ENCODE measurements at regions not wholly inside any gene's neighbourhood (a gene's known extent, or its start where the extent isn't known, plus 50 kb on each side); places are given as distances from the start of the nearest gene placed in this dataset.
"Not testable (repeated sequence)": the region's sequence is repeated elsewhere in the genome, so short reads cannot be mapped to it uniquely, and the experiment has no call there.

DNA sequence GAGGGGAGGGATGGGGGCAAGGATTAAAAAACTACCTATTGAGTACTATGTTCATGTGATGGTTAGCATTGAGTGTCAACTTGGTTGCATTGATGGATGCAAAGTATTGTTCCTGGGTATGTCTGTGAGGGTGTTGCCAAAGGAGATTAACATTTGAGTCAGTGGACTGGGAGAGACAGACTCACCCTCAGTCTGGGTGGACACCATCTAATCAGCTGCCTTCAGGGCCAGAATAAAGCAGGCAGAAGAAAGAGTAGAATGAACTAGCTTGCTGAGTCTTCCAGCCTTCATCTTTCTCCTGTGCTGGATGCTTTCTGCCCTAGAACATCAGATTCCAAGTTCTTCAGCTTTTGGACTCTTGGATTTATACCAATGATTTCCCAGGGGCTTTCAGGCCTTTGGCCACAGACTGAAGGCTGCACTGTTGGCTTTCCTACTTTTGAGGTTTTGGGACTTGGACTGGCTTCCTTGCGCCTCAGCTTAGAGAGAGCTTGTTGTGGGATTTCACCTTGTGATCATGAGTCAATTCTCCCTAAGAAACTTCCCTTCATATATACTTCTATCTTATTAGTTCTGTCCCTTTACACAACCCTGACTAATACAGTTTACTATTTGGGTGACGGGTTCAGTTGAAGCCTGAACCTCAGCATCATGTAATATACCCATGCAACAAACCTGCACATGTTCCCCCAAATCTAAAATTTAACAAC is 70.2 kb downstream of the MTNR1B start:
- Histone ChIP-seq H3K9me3 (no peaks in the 10 kb centered on the region), H3K27ac (no peak overlapping the region), H3K4me3 (no peak overlapping the region), H3K4me1 (no peaks in the 10 kb centered on the region), H3K27me3 (no peaks in the 10 kb centered on the region), H3K36me3 (no peaks in the 10 kb centered on the region)
- intact Hi-C loops (cut with DNase I; ENCODE audit: low total_unique reads) (no loop called here), in situ Hi-C loops (cut with MboI; ENCODE audit: low sequenced_read_pairs in 4 of 4) (no loop called here)
- ATAC-seq = no peak
- DNase-seq = no peak
- no peak for TF ChIP-seq POLR2A (IDR thresholded peaks at IDR 0.05)
- TF ChIP-seq, protein P1, sequence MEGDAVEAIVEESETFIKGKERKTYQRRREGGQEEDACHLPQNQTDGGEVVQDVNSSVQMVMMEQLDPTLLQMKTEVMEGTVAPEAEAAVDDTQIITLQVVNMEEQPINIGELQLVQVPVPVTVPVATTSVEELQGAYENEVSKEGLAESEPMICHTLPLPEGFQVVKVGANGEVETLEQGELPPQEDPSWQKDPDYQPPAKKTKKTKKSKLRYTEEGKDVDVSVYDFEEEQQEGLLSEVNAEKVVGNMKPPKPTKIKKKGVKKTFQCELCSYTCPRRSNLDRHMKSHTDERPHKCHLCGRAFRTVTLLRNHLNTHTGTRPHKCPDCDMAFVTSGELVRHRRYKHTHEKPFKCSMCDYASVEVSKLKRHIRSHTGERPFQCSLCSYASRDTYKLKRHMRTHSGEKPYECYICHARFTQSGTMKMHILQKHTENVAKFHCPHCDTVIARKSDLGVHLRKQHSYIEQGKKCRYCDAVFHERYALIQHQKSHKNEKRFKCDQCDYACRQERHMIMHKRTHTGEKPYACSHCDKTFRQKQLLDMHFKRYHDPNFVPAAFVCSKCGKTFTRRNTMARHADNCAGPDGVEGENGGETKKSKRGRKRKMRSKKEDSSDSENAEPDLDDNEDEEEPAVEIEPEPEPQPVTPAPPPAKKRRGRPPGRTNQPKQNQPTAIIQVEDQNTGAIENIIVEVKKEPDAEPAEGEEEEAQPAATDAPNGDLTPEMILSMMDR (IDR thresholded peaks at IDR 0.05 in 4 of 5, conservative IDR thresholded peaks at IDR 0.05 in 1 of 5) = no peak

- H3K4me3 ChIP-seq = no peak overlapping the region
- no peaks in the 10 kb centered on the region for H3K27me3 ChIP-seq
- intact Hi-C loops (cut with DNase I; ENCODE audit: low total_unique reads) = no loop called here
- in situ Hi-C loops (cut with MboI; ENCODE audit: low sequenced_read_pairs in 4 of 4) = no loop called here
- H3K4me1 ChIP-seq = no peaks in the 10 kb centered on the region
- no peaks in the 10 kb centered on the region for H3K36me3 ChIP-seq
- DNase-seq (no peak), ATAC-seq (no peak)
- no peak overlapping the region for H3K27ac ChIP-seq
- TF ChIP-seq POLR2A (IDR thresholded peaks at IDR 0.05) = no peak
- TF ChIP-seq, protein P1 (IDR thresholded peaks at IDR 0.05 in 4 of 5, conservative IDR thresholded peaks at IDR 0.05 in 1 of 5) = no peak
- no peaks in the 10 kb centered on the region for H3K9me3 ChIP-seq
Measured at GRCh38 chr11:93041682-93042081, 72.2 kb downstream of the MTNR1B start.

DNA sequence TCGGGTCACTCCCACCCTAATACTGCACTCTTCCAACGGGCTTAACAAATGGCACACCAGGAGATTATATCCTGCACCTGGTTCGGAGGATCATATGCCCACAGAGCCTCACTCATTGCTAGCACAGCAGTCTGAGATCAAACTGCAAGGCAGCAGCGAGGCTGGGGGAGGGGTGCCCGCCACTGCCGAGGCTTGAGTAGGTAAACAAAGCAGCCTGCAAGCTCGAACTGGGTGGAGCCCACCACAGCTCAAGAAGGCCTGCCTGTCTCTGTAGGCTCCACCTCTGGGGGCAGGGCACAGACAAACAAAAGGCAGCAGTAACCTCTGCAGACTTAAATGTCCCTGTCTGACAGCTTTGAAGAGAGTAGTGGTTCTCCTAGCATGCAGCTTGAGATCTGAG is 73.7 kb downstream of the MTNR1B start:
- DNase-seq; intact Hi-C loops (cut with DNase I; ENCODE audit: low total_unique reads); H3K4me1 ChIP-seq; H3K27ac ChIP-seq; H3K4me3 ChIP-seq; H3K9me3 ChIP-seq; H3K36me3 ChIP-seq; H3K27me3 ChIP-seq; ATAC-seq; in situ Hi-C loops (cut with MboI; ENCODE audit: low sequenced_read_pairs in 4 of 4): not testable (repeated sequence)

GRCh38 chr11:93049740-93050139 is 80.3 kb downstream of the MTNR1B start:
- Histone ChIP-seq H3K4me3 (no peak overlapping the region), H3K27ac (no peak overlapping the region), H3K36me3 (no peaks in the 10 kb centered on the region), H3K27me3 (no peaks in the 10 kb centered on the region), H3K9me3 (no peaks in the 10 kb centered on the region), H3K4me1 (no peaks in the 10 kb centered on the region)
- DNase-seq (no peak), ATAC-seq (no peak)
- in situ Hi-C loops (cut with MboI; ENCODE audit: low sequenced_read_pairs in 4 of 4) (no loop called here), intact Hi-C loops (cut with DNase I; ENCODE audit: low total_unique reads) (no loop called here)
- TF ChIP-seq, protein P1 (IDR thresholded peaks at IDR 0.05 in 4 of 5, conservative IDR thresholded peaks at IDR 0.05 in 1 of 5) = no peak
- no peak for TF ChIP-seq POLR2A (IDR thresholded peaks at IDR 0.05)

- in situ Hi-C loops (cut with MboI; ENCODE audit: low sequenced_read_pairs in 4 of 4) = no loop called here
- ATAC-seq (no peak), DNase-seq (no peak)
Measured at GRCh38 chr11:93051186-93051585, 81.7 kb downstream of the MTNR1B start.

More at GRCh38 chr11:93051186-93051585, 81.7 kb downstream of the MTNR1B start:
- H3K36me3 ChIP-seq = no peaks in the 10 kb centered on the region
- TF ChIP-seq, protein P1 (IDR thresholded peaks at IDR 0.05 in 4 of 5, conservative IDR thresholded peaks at IDR 0.05 in 1 of 5) = no peak
- TF ChIP-seq POLR2A (IDR thresholded peaks at IDR 0.05) = no peak
- no peak overlapping the region for H3K27ac ChIP-seq
- H3K4me3 ChIP-seq = no peak overlapping the region
- H3K9me3 ChIP-seq = no peaks in the 10 kb centered on the region
- intact Hi-C loops (cut with DNase I; ENCODE audit: low total_unique reads) = no loop called here
- H3K27me3 ChIP-seq = no peaks in the 10 kb centered on the region
- H3K4me1 ChIP-seq = no peaks in the 10 kb centered on the region
